ENCODE measurements at regions not wholly inside any gene's neighbourhood (a gene's known extent, or its start where the extent isn't known, plus 50 kb on each side); places are given as distances from the start of the nearest gene placed in this dataset.

- DNase-seq (ENCODE audit: low spot score), result no peak
- H3K4me3 ChIP-seq, result no peak overlapping the region
- no peaks in the 10 kb centered on the region for H3K9me3 ChIP-seq
- H3K27ac ChIP-seq, result no peak overlapping the region
- H3K27me3 ChIP-seq (replicated peaks; ENCODE audit: insufficient read depth), result no peaks in the 10 kb centered on the region
- H3K4me1 ChIP-seq (ENCODE audit: control insufficient read depth in 1 of 2, low read depth in 2 of 2), result no peaks in the 10 kb centered on the region
- no peaks in the 10 kb centered on the region for H3K36me3 ChIP-seq
- ATAC-seq (ENCODE audit: insufficient number of reproducible peaks, low FRiP score, low read depth), result no peak
- TF ChIP-seq CTCF (IDR thresholded peaks at IDR 0.05), result no peak
These were observed 219.5 kb upstream of the CBLB start for GRCh38 chr3:106088304-106088703.

GRCh38 chr3:106088899-106089298, 220.1 kb upstream of the CBLB start:
- Histone ChIP-seq H3K4me3 (no peak overlapping the region), H3K27ac (no peak overlapping the region), H3K36me3 (no peaks in the 10 kb centered on the region), H3K27me3 (replicated peaks; ENCODE audit: insufficient read depth) (no peaks in the 10 kb centered on the region), H3K9me3 (no peaks in the 10 kb centered on the region), H3K4me1 (ENCODE audit: control insufficient read depth in 1 of 2, low read depth in 2 of 2) (no peaks in the 10 kb centered on the region)
- no peak for DNase-seq (ENCODE audit: low spot score)
- ATAC-seq (ENCODE audit: insufficient number of reproducible peaks, low FRiP score, low read depth), result no peak
- no peak for TF ChIP-seq CTCF (IDR thresholded peaks at IDR 0.05)

GRCh38 chr3:106089806-106090205, 221.0 kb upstream of the CBLB start:
- Histone ChIP-seq H3K4me1 (ENCODE audit: control insufficient read depth in 1 of 2, low read depth in 2 of 2) (no peaks in the 10 kb centered on the region), H3K36me3 (no peaks in the 10 kb centered on the region), H3K27ac (no peak overlapping the region), H3K4me3 (no peak overlapping the region), H3K27me3 (replicated peaks; ENCODE audit: insufficient read depth) (no peaks in the 10 kb centered on the region), H3K9me3 (no peaks in the 10 kb centered on the region)
- no peak for TF ChIP-seq CTCF (IDR thresholded peaks at IDR 0.05)
- ATAC-seq (ENCODE audit: insufficient number of reproducible peaks, low FRiP score, low read depth) (no peak), DNase-seq (ENCODE audit: low spot score) (no peak)

GRCh38 chr3:106092792-106093191, 224.0 kb upstream of the CBLB start:
- ATAC-seq (ENCODE audit: insufficient number of reproducible peaks, low FRiP score, low read depth) (no peak), DNase-seq (ENCODE audit: low spot score) (no peak)
- H3K36me3 ChIP-seq, result no peaks in the 10 kb centered on the region
- H3K4me3 ChIP-seq, result no peak overlapping the region
- no peaks in the 10 kb centered on the region for H3K9me3 ChIP-seq
- H3K4me1 ChIP-seq (ENCODE audit: control insufficient read depth in 1 of 2, low read depth in 2 of 2), result peaks cover 0 to 2% of the 10 kb centered on the region in 2 donors
- H3K27ac ChIP-seq, result no peak overlapping the region
- no peaks in the 10 kb centered on the region for H3K27me3 ChIP-seq (replicated peaks; ENCODE audit: insufficient read depth)
- TF ChIP-seq CTCF (IDR thresholded peaks at IDR 0.05), result no peak

- H3K4me3 ChIP-seq, result no peak overlapping the region
- no peak for ATAC-seq (ENCODE audit: insufficient number of reproducible peaks, low FRiP score, low read depth)
These were observed 224.8 kb upstream of the CBLB start for GRCh38 chr3:106093616-106094015.

More at GRCh38 chr3:106093616-106094015, 224.8 kb upstream of the CBLB start:
- no peak for DNase-seq (ENCODE audit: low spot score)
- peaks cover 0 to 4% of the 10 kb centered on the region in 2 donors for H3K4me1 ChIP-seq (ENCODE audit: control insufficient read depth in 1 of 2, low read depth in 2 of 2)
- TF ChIP-seq CTCF (IDR thresholded peaks at IDR 0.05), result no peak
- no peaks in the 10 kb centered on the region for H3K36me3 ChIP-seq
- no peaks in the 10 kb centered on the region for H3K27me3 ChIP-seq (replicated peaks; ENCODE audit: insufficient read depth)
- H3K27ac ChIP-seq, result no peak overlapping the region
- no peaks in the 10 kb centered on the region for H3K9me3 ChIP-seq
